ENCODE measurements at regions not wholly inside any gene's neighbourhood (a gene's known extent, or its start where the extent isn't known, plus 50 kb on each side); places are given as distances from the start of the nearest gene placed in this dataset.

GRCh38 chr21:21622460-21623234 is 624.4 kb downstream of the NCAM2 start:
- H3K36me3 ChIP-seq: no peaks in the 10 kb centered on the region
- 63 to 72% (median 66%) methylated on average over 3 of the region's 3 CpGs for WGBS, 4 donors
- H3K27ac ChIP-seq: no peak overlapping the region
- no peaks in the 10 kb centered on the region for H3K27me3 ChIP-seq
- DNase-seq (no peak), ATAC-seq (no peak)
- peaks cover 0 to 6% (median 0%) of the 10 kb centered on the region in 12 donors for H3K9me3 ChIP-seq
- no peak for TF ChIP-seq POLR2A (IDR thresholded peaks at IDR 0.05)
- TF ChIP-seq, protein P1, sequence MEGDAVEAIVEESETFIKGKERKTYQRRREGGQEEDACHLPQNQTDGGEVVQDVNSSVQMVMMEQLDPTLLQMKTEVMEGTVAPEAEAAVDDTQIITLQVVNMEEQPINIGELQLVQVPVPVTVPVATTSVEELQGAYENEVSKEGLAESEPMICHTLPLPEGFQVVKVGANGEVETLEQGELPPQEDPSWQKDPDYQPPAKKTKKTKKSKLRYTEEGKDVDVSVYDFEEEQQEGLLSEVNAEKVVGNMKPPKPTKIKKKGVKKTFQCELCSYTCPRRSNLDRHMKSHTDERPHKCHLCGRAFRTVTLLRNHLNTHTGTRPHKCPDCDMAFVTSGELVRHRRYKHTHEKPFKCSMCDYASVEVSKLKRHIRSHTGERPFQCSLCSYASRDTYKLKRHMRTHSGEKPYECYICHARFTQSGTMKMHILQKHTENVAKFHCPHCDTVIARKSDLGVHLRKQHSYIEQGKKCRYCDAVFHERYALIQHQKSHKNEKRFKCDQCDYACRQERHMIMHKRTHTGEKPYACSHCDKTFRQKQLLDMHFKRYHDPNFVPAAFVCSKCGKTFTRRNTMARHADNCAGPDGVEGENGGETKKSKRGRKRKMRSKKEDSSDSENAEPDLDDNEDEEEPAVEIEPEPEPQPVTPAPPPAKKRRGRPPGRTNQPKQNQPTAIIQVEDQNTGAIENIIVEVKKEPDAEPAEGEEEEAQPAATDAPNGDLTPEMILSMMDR (IDR thresholded peaks at IDR 0.05): no peak
- intact Hi-C loops (cut with DNase I): no loop called here
- no peaks in the 10 kb centered on the region for H3K4me1 ChIP-seq
- H3K4me3 ChIP-seq: no peak overlapping the region

GRCh38 chr21:21624674-21625073 is 626.5 kb downstream of the NCAM2 start:
- TF ChIP-seq, protein P1 (IDR thresholded peaks at IDR 0.05): no peak
- TF ChIP-seq POLR2A (IDR thresholded peaks at IDR 0.05): no peak

GRCh38 chr21:21631961-21632360 is 633.8 kb downstream of the NCAM2 start:
- Histone ChIP-seq H3K27ac (no peak overlapping the region), H3K4me3 (no peak overlapping the region), H3K36me3 (no peaks in the 10 kb centered on the region), H3K9me3 (no peaks in the 10 kb centered on the region), H3K27me3 (no peaks in the 10 kb centered on the region), H3K4me1 (no peaks in the 10 kb centered on the region)
- intact Hi-C loops (cut with DNase I): no loop called here
- DNase-seq: peak in 1 of 5 donors; percentile 39
- TF ChIP-seq, protein P1 (IDR thresholded peaks at IDR 0.05): no peak
- no peak for TF ChIP-seq POLR2A (IDR thresholded peaks at IDR 0.05)
- WGBS, 4 donors: 68 to 77% (median 70%) methylated on average over 5 of the region's 5 CpGs
- ATAC-seq: no peak

More at GRCh38 chr21:21624674-21625073, 626.5 kb downstream of the NCAM2 start:
- intact Hi-C loops (cut with DNase I): no loop called here
- Histone ChIP-seq H3K27me3 (no peaks in the 10 kb centered on the region), H3K4me1 (no peaks in the 10 kb centered on the region), H3K27ac (no peak overlapping the region), H3K36me3 (no peaks in the 10 kb centered on the region), H3K9me3 (peaks cover 0 to 6% (median 0%) of the 10 kb centered on the region in 12 donors), H3K4me3 (no peak overlapping the region)
- 60 to 71% (median 69%) methylated on average over 1 of the region's 1 CpG for WGBS, 4 donors
- no peak for ATAC-seq
- DNase-seq: no peak

DNA sequence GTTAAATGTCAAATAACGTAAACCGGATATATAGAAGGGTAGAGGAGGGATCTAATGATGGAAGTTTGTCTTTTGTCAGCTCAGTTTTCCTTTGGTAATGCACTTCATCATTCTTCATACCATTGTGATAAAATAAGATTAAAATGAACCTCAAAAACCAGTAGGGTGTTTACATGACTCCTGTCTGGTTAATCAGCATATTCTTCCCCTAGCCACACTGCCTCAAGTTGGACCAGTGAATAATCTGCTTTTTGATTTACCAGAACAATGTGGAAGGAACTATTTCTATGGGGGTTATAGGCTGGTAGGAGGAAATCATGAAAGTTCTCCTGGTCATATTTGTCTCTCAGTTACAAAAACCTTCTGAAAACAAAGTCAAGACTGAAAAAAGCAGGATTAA is 634.7 kb downstream of the NCAM2 start:
- no peak overlapping the region for H3K4me3 ChIP-seq
- no peak for DNase-seq
- intact Hi-C loops (cut with DNase I): no loop called here
- no peaks in the 10 kb centered on the region for H3K27me3 ChIP-seq
- 82 to 97% (median 83%) methylated on average over 2 of the region's 2 CpGs for WGBS, 4 donors
- no peak for ATAC-seq
- H3K27ac ChIP-seq: no peak overlapping the region
- H3K9me3 ChIP-seq: no peaks in the 10 kb centered on the region
- no peaks in the 10 kb centered on the region for H3K36me3 ChIP-seq
- H3K4me1 ChIP-seq: no peaks in the 10 kb centered on the region
- TF ChIP-seq, protein P1 (IDR thresholded peaks at IDR 0.05): no peak
- TF ChIP-seq POLR2A (IDR thresholded peaks at IDR 0.05): no peak
